A673 (cell line): ENCODE measurements at regions not wholly inside any gene's neighbourhood (a gene's known extent, or its start where the extent isn't known, plus 50 kb on each side); places are given as distances from the start of the nearest gene placed in this dataset.

ENCODE experiments used
- BruUV-seq: library from RNA; stranded (reverse); fragments of 400-500 nt; replicated peaks from 2 replicates; lab custom pipeline; 2021; lab: Mats Ljungman, UMichigan
- CTCF ChIA-PET: fragments of 300-600 bp; sonication (Branson Sonifier 250); formaldehyde crosslinking; loops from one replicate; lab custom pipeline; 2022; ENCODE audit warnings: antibody characterized with exemption; lab: Charles Lee
- POLR2A ChIA-PET: fragments of 300-600 bp; sonication (Branson Sonifier 250); formaldehyde crosslinking; loops from one replicate; lab custom pipeline; 2022; ENCODE audit warnings: antibody characterized with exemption; ENCODE audit not compliant: low non-redundant PET; lab: Charles Lee
- DNase-seq: peaks from one replicate; pipeline ENCODE4 v3.0.0-alpha.2; 2015; ENCODE audit warnings: low spot score
- H3K27ac ChIP-seq: fragments of 200-600 bp; sonication (generic); 2 replicates; pipeline ENCODE4 v1.5.1; 2016; ENCODE audit warnings: mixed run types, low read depth, mild to moderate bottlenecking, mixed read lengths, antibody characterized with exemption, low read length; ENCODE audit not compliant: poor library complexity, severe bottlenecking
- H3K27me3 ChIP-seq: fragments of 200-600 bp; sonication (generic); replicated peaks from 2 replicates; pipeline ENCODE4 v1.6.1; 2017; ENCODE audit warnings: mixed run types, low read depth, mild to moderate bottlenecking, mixed read lengths, antibody characterized with exemption, low read length; ENCODE audit not compliant: insufficient read depth, poor library complexity
- H3K36me3 ChIP-seq: fragments of 200-600 bp; sonication (generic); 2 replicates; pipeline ENCODE4 v1.6.1; 2016; ENCODE audit warnings: mixed run types, mild to moderate bottlenecking, mixed read lengths, antibody characterized with exemption, low read length; ENCODE audit not compliant: insufficient read depth, poor library complexity, severe bottlenecking
- H3K4me1 ChIP-seq: fragments of 200-600 bp; sonication (generic); 2 replicates; pipeline ENCODE4 v1.6.1; 2017; ENCODE audit warnings: mixed run types, mild to moderate bottlenecking, mixed read lengths, antibody characterized with exemption, low read length; ENCODE audit not compliant: insufficient read depth, poor library complexity, severe bottlenecking
- H3K4me3 ChIP-seq: fragments of 200-600 bp; sonication (generic); 2 replicates; pipeline ENCODE4 v1.5.1; 2016; ENCODE audit warnings: low read depth, mixed run types, mild to moderate bottlenecking, mixed read lengths, low read length; ENCODE audit not compliant: poor library complexity, severe bottlenecking
- H3K9me3 ChIP-seq: fragments of 200-600 bp; sonication (generic); 2 replicates; pipeline ENCODE4 v1.6.1; 2016; ENCODE audit warnings: mixed run types, low read depth, mild to moderate bottlenecking, mixed read lengths, antibody characterized with exemption, low read length; ENCODE audit not compliant: poor library complexity, severe bottlenecking
- CTCF ChIP-seq: fragments of 300-800, 200-600 bp; sonication (generic); conservative IDR thresholded peaks from 2 replicates; pipeline ENCODE4 v1.5.1; 2017; ENCODE audit warnings: low read depth, mild to moderate bottlenecking, antibody characterized with exemption, low read length, moderate library complexity, mixed read lengths
- EZH2 ChIP-seq: fragments of 200-600 bp; sonication (generic); IDR thresholded peaks from 2 replicates; pipeline ENCODE4 v1.6.1; 2017; ENCODE audit warnings: borderline replicate concordance, low read depth, mild to moderate bottlenecking, mixed read lengths, antibody characterized with exemption, low read length; ENCODE audit not compliant: poor library complexity, severe bottlenecking
- intact Hi-C: fragments of 100-400 bp; cut with micrococcal nuclease; formaldehyde crosslinking; loops from one replicate; pipeline ENCODE4 v1.10.0; 2022; ENCODE audit not compliant: unreplicated experiment

GRCh38 chr1:189175889-189176288 is 1301.8 kb downstream of the BRINP3 start:
- ChIA-PET POLR2A (no interaction called here), CTCF (no interaction called here)
- DNase-seq = no peak
- H3K27me3 ChIP-seq = no peaks in the 10 kb centered on the region
- BruUV-seq = no TSS peak
- H3K36me3 ChIP-seq = no peaks in the 10 kb centered on the region
- H3K27ac ChIP-seq = no peak overlapping the region
- no peaks in the 10 kb centered on the region for H3K4me1 ChIP-seq
- no peak overlapping the region for H3K4me3 ChIP-seq
- TF ChIP-seq CTCF = no peak
- no peak for TF ChIP-seq EZH2
- H3K9me3 ChIP-seq = no peaks in the 10 kb centered on the region
- intact Hi-C loops = no loop called here

- Histone ChIP-seq H3K9me3 (no peaks in the 10 kb centered on the region), H3K4me3 (no peak overlapping the region), H3K36me3 (no peaks in the 10 kb centered on the region), H3K27me3 (no peaks in the 10 kb centered on the region), H3K27ac (no peak overlapping the region), H3K4me1 (peaks cover 7% of the 10 kb centered on the region)
- ChIA-PET CTCF (no interaction called here), POLR2A (no interaction called here)
- no peak for DNase-seq
- intact Hi-C loops = no loop called here
- BruUV-seq = no TSS peak
- TF ChIP-seq CTCF (no peak), EZH2 (no peak)
Observed at GRCh38 chr1:189180057-189180456, 1297.6 kb downstream of the BRINP3 start.

GRCh38 chr1:189185097-189185496 is 1292.6 kb downstream of the BRINP3 start:
- no TSS peak for BruUV-seq
- intact Hi-C loops = no loop called here
- Histone ChIP-seq H3K4me3 (no peak overlapping the region), H3K27ac (peak overlapping the region; percentile 15), H3K27me3 (no peaks in the 10 kb centered on the region), H3K36me3 (no peaks in the 10 kb centered on the region), H3K9me3 (no peaks in the 10 kb centered on the region), H3K4me1 (peaks cover 18% of the 10 kb centered on the region)
- DNase-seq = peak; percentile 91
- ChIA-PET CTCF (no interaction called here), POLR2A (no interaction called here)
- no peak for TF ChIP-seq CTCF
- no peak for TF ChIP-seq EZH2
